ENCODE measurements at regions not wholly inside any gene's neighbourhood (a gene's known extent, or its start where the extent isn't known, plus 50 kb on each side); places are given as distances from the start of the nearest gene placed in this dataset.

DNA sequence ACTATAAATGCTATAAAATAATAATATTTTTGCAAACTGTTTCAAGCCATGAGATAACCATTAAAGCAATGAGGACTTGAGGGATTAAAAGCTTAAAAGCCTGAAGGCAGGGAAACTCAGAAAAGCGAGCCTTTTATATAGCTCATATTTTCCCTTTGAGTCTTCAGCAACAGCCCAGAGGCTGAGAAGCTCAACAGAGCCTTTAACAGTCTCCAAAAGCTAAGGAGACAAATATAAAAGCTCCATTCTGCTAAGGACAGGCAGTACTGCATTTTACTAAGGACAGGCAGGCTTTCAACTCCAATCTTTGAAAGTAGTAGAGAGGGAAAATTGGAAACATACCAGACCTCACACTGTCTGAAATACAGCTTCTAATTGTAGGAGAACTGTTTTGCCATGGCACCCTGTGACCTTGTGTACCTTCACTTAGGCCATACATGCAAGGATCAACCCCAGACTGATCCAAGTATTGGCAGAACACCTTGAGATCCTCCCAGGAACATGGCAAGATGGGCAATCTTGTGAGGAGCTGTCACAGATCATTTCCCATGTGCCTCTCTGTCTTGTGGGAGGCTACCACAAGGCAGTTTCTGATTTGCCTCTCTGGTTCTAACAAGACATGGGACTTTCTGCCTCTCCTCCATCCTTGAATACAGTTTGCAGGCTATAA lies 53.1 kb upstream of the ARNT2 start (continued):
- TF ChIP-seq, protein P1, sequence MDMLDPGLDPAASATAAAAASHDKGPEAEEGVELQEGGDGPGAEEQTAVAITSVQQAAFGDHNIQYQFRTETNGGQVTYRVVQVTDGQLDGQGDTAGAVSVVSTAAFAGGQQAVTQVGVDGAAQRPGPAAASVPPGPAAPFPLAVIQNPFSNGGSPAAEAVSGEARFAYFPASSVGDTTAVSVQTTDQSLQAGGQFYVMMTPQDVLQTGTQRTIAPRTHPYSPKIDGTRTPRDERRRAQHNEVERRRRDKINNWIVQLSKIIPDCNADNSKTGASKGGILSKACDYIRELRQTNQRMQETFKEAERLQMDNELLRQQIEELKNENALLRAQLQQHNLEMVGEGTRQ (IDR thresholded peaks at IDR 0.05; ENCODE audit: low read length) = no peak
- TF ChIP-seq ZNF274 (IDR thresholded peaks at IDR 0.05; ENCODE audit: borderline replicate concordance, extremely low read depth, low read length) = no peak
- no peak for TF ChIP-seq BACH1 (IDR thresholded peaks at IDR 0.05; ENCODE audit: low read length)
- no peak for TF ChIP-seq SP4 (IDR thresholded peaks at IDR 0.05; ENCODE audit: low read length)
- no peak for TF ChIP-seq POU5F1 (IDR thresholded peaks at IDR 0.05; ENCODE audit: low read depth, low read length)
- no peak for TF ChIP-seq EGR1 (IDR thresholded peaks at IDR 0.05; ENCODE audit: borderline replicate concordance, low read depth, low read length)

All from H1 (cell line).